NCI-H510A (cell line): ENCODE measurements at regions not wholly inside any gene's neighbourhood (a gene's known extent, or its start where the extent isn't known, plus 50 kb on each side); places are given as distances from the start of the nearest gene placed in this dataset.

Experiments
- DNase-seq: peaks from one replicate; lab custom pipeline; 2025; lab: John Stamatoyannopoulos, UW

GRCh38 chr1:38396606-38397005, 350.0 kb upstream of the POU3F1 start:
- no peak for DNase-seq

- DNase-seq: no peak
Observed at GRCh38 chr1:38394303-38394702, 347.7 kb upstream of the POU3F1 start.

GRCh38 chr1:38392861-38393260, 346.3 kb upstream of the POU3F1 start:
- no peak for DNase-seq

- DNase-seq: no peak
Observed at GRCh38 chr1:38381256-38381655, 334.7 kb upstream of the POU3F1 start.

- no peak for DNase-seq
Observed at GRCh38 chr1:38376577-38376976, 330.0 kb upstream of the POU3F1 start.

- no peak for DNase-seq
Observed at GRCh38 chr1:38375035-38375434, 328.4 kb upstream of the POU3F1 start.

GRCh38 chr1:38371505-38371844, 324.9 kb upstream of the POU3F1 start:
- DNase-seq: no peak

- DNase-seq: no peak
Observed at GRCh38 chr1:38370716-38371504, 324.3 kb upstream of the POU3F1 start.

GRCh38 chr1:38365242-38365641, 318.6 kb upstream of the POU3F1 start:
- no peak for DNase-seq

GRCh38 chr1:38361566-38361965, 315.0 kb upstream of the POU3F1 start:
- DNase-seq: no peak

GRCh38 chr1:38360807-38361206, 314.2 kb upstream of the POU3F1 start:
- DNase-seq: no peak

GRCh38 chr1:38353956-38354355, 307.4 kb upstream of the POU3F1 start:
- no peak for DNase-seq

- DNase-seq: no peak
Observed at GRCh38 chr1:38352869-38353268, 306.3 kb upstream of the POU3F1 start.

GRCh38 chr1:38347446-38348175, 301.0 kb upstream of the POU3F1 start:
- no peak for DNase-seq

GRCh38 chr1:38344716-38345115, 298.1 kb upstream of the POU3F1 start:
- no peak for DNase-seq

GRCh38 chr1:38341694-38342093, 295.1 kb upstream of the POU3F1 start:
- DNase-seq: no peak

GRCh38 chr1:38340409-38340808, 293.8 kb upstream of the POU3F1 start:
- no peak for DNase-seq

- no peak for DNase-seq
Observed at GRCh38 chr1:38337711-38338110, 291.1 kb upstream of the POU3F1 start.

- DNase-seq: no peak
Observed at GRCh38 chr1:38336961-38337360, 290.4 kb upstream of the POU3F1 start.

- no peak for DNase-seq
Observed at GRCh38 chr1:38336301-38336923, 289.8 kb upstream of the POU3F1 start.

GRCh38 chr1:38334930-38335592, 288.5 kb upstream of the POU3F1 start:
- no peak for DNase-seq

- DNase-seq: no peak
Observed at GRCh38 chr1:38332649-38333310, 286.2 kb upstream of the POU3F1 start.
